ENCODE measurements at regions not wholly inside any gene's neighbourhood (a gene's known extent, or its start where the extent isn't known, plus 50 kb on each side); places are given as distances from the start of the nearest gene placed in this dataset.
"Not testable (repeated sequence)": the region's sequence is repeated elsewhere in the genome, so short reads cannot be mapped to it uniquely, and the experiment has no call there.

GRCh38 chrX:39421006-39421405 lies 619.7 kb downstream of the MID1IP1 start:
- no peak for DNase-seq

- no peak for DNase-seq
Measured at GRCh38 chrX:39425124-39425806, 624.0 kb downstream of the MID1IP1 start.

- no peak for DNase-seq
Measured at GRCh38 chrX:39426101-39426500, 624.8 kb downstream of the MID1IP1 start.

- DNase-seq: no peak
Measured at GRCh38 chrX:39427492-39427891, 626.2 kb downstream of the MID1IP1 start.

- no peak for DNase-seq
Measured at GRCh38 chrX:39427906-39428305, 626.6 kb downstream of the MID1IP1 start.

- DNase-seq: no peak
Measured at GRCh38 chrX:39430551-39430950, 629.3 kb downstream of the MID1IP1 start.

- no peak for DNase-seq
Measured at GRCh38 chrX:39431893-39432292, 630.6 kb downstream of the MID1IP1 start.

- DNase-seq: not testable (repeated sequence)
Measured at GRCh38 chrX:39434671-39435070, 633.4 kb downstream of the MID1IP1 start.

GRCh38 chrX:39436538-39436937 lies 635.3 kb downstream of the MID1IP1 start:
- DNase-seq: not testable (repeated sequence)

- DNase-seq: no peak
Measured at GRCh38 chrX:39437670-39438441, 636.6 kb downstream of the MID1IP1 start.

- DNase-seq: no peak
Measured at GRCh38 chrX:39438603-39439602, 637.6 kb downstream of the MID1IP1 start.

GRCh38 chrX:39439906-39440798 lies 638.9 kb downstream of the MID1IP1 start:
- no peak for DNase-seq

GRCh38 chrX:39440799-39441284 lies 639.6 kb downstream of the MID1IP1 start:
- no peak for DNase-seq

- DNase-seq: no peak
Measured at GRCh38 chrX:39442332-39442731, 641.1 kb downstream of the MID1IP1 start.

- no peak for DNase-seq
Measured at GRCh38 chrX:39443240-39443639, 642.0 kb downstream of the MID1IP1 start.

- DNase-seq: no peak
Measured at GRCh38 chrX:39445336-39445735, 644.1 kb downstream of the MID1IP1 start.

- DNase-seq: no peak
Measured at GRCh38 chrX:39449352-39449751, 648.1 kb downstream of the MID1IP1 start.

- DNase-seq: no peak
Measured at GRCh38 chrX:39450234-39450977, 647.4 kb downstream of the BCOR start.

GRCh38 chrX:39451046-39451445 lies 646.7 kb downstream of the BCOR start:
- no peak for DNase-seq

GRCh38 chrX:39452401-39452800 lies 645.4 kb downstream of the BCOR start:
- DNase-seq: no peak

Measured in NCI-H524 treated with DMSO at 0.1 percent for 48 hours (cell line).